ENCODE measurements at regions not wholly inside any gene's neighbourhood (a gene's known extent, or its start where the extent isn't known, plus 50 kb on each side); places are given as distances from the start of the nearest gene placed in this dataset.
A peak's percentile ranks its signal among the peaks of the same experiment; 100 is the strongest.

GRCh38 chr10:10819206-10819856 lies 198.3 kb upstream of the CELF2 start:
- Histone ChIP-seq H3K36me3 (ENCODE audit: control insufficient read depth in 2 of 2, insufficient read depth in 2 of 2, low read length in 1 of 2) (no peaks in the 10 kb centered on the region), H3K27ac (ENCODE audit: low read depth in 2 of 2, low read length in 1 of 2) (no peak overlapping the region), H3K27me3 (ENCODE audit: control insufficient read depth in 1 of 2, insufficient read depth in 2 of 2, low read length in 2 of 2) (no peaks in the 10 kb centered on the region), H3K4me1 (ENCODE audit: control insufficient read depth in 2 of 2, insufficient read depth in 2 of 2, low read length in 1 of 2) (no peaks in the 10 kb centered on the region), H3K4me3 (ENCODE audit: low read depth in 1 of 2, low read length in 2 of 2) (no peak overlapping the region), H3K9me3 (ENCODE audit: control insufficient read depth in 2 of 2, insufficient read depth in 1 of 2, low read depth in 1 of 2, low read length in 1 of 2) (no peaks in the 10 kb centered on the region)
- WGBS, 2 donors, result 53 to 63% methylated on average over 7 of the region's 7 CpGs

GRCh38 chr10:10821926-10822325 lies 195.7 kb upstream of the CELF2 start:
- no peak overlapping the region for H3K4me3 ChIP-seq (ENCODE audit: low read depth in 1 of 2, low read length in 2 of 2)
- H3K9me3 ChIP-seq (ENCODE audit: control insufficient read depth in 2 of 2, insufficient read depth in 1 of 2, low read depth in 1 of 2, low read length in 1 of 2), result no peaks in the 10 kb centered on the region
- 30 to 42% methylated on average over 6 of the region's 6 CpGs for WGBS, 2 donors
- no peak overlapping the region for H3K27ac ChIP-seq (ENCODE audit: low read depth in 2 of 2, low read length in 1 of 2)
- H3K4me1 ChIP-seq (ENCODE audit: control insufficient read depth in 2 of 2, insufficient read depth in 2 of 2, low read length in 1 of 2), result no peaks in the 10 kb centered on the region
- no peaks in the 10 kb centered on the region for H3K27me3 ChIP-seq (ENCODE audit: control insufficient read depth in 1 of 2, insufficient read depth in 2 of 2, low read length in 2 of 2)
- H3K36me3 ChIP-seq (ENCODE audit: control insufficient read depth in 2 of 2, insufficient read depth in 2 of 2, low read length in 1 of 2), result no peaks in the 10 kb centered on the region

- no peak overlapping the region for H3K4me3 ChIP-seq (ENCODE audit: low read depth in 1 of 2, low read length in 2 of 2)
- H3K27ac ChIP-seq (ENCODE audit: low read depth in 2 of 2, low read length in 1 of 2), result peak overlapping the region in 1 of 2 donors; percentile 34
- no peaks in the 10 kb centered on the region for H3K27me3 ChIP-seq (ENCODE audit: control insufficient read depth in 1 of 2, insufficient read depth in 2 of 2, low read length in 2 of 2)
- no peaks in the 10 kb centered on the region for H3K9me3 ChIP-seq (ENCODE audit: control insufficient read depth in 2 of 2, insufficient read depth in 1 of 2, low read depth in 1 of 2, low read length in 1 of 2)
- H3K4me1 ChIP-seq (ENCODE audit: control insufficient read depth in 2 of 2, insufficient read depth in 2 of 2, low read length in 1 of 2), result no peaks in the 10 kb centered on the region
- no peaks in the 10 kb centered on the region for H3K36me3 ChIP-seq (ENCODE audit: control insufficient read depth in 2 of 2, insufficient read depth in 2 of 2, low read length in 1 of 2)
- WGBS, 2 donors, result 52 to 61% methylated on average over 8 of the region's 8 CpGs
Observed at GRCh38 chr10:10824591-10825148, 193.0 kb upstream of the CELF2 start.

DNA sequence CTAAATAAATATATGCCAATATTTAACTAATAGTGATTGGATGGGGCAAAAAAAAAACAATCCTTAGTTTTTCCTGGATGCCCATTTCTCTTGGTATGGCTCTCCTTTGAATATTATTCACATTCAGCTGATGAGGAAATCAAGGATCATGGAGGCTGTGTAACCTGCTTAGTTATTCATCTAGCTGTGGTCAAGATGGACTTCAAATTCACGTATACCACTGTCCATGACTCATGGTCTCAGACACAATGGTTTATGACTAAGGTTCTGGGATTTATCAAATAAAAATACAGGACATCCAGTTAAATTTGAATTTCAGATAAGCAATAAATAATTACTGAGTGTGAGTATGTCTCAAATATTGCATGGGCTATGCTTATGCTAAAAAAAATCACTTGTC lies 191.5 kb upstream of the CELF2 start:
- Histone ChIP-seq H3K4me1 (ENCODE audit: control insufficient read depth in 2 of 2, insufficient read depth in 2 of 2, low read length in 1 of 2) (no peaks in the 10 kb centered on the region), H3K27ac (ENCODE audit: low read depth in 2 of 2, low read length in 1 of 2) (no peak overlapping the region), H3K4me3 (ENCODE audit: low read depth in 1 of 2, low read length in 2 of 2) (no peak overlapping the region), H3K27me3 (ENCODE audit: control insufficient read depth in 1 of 2, insufficient read depth in 2 of 2, low read length in 2 of 2) (no peaks in the 10 kb centered on the region), H3K9me3 (ENCODE audit: control insufficient read depth in 2 of 2, insufficient read depth in 1 of 2, low read depth in 1 of 2, low read length in 1 of 2) (no peaks in the 10 kb centered on the region), H3K36me3 (ENCODE audit: control insufficient read depth in 2 of 2, insufficient read depth in 2 of 2, low read length in 1 of 2) (no peaks in the 10 kb centered on the region)
- 64 to 72% methylated on average over 1 of the region's 1 CpG for WGBS, 2 donors

DNA sequence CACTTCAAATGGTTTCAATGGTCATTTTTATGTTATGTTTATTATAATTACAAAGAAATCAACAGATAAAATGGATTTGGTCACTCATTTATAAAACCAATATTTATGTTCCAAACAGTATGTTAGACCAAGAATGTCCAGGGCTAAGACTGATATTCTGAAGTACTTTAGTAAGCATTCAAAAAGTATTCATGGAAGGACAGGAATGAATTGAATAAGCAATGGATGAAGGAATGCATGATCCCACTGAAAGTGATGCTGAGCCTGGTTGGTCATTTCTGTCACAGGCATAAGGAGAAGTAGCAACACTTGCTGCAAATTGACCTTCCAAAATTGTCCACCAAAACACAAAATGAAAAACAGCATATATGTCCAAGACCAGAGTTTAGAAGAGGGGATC lies 189.0 kb upstream of the CELF2 start:
- Histone ChIP-seq H3K27ac (ENCODE audit: low read depth in 2 of 2, low read length in 1 of 2) (no peak overlapping the region), H3K36me3 (ENCODE audit: control insufficient read depth in 2 of 2, insufficient read depth in 2 of 2, low read length in 1 of 2) (no peaks in the 10 kb centered on the region), H3K4me3 (ENCODE audit: low read depth in 1 of 2, low read length in 2 of 2) (no peak overlapping the region), H3K9me3 (ENCODE audit: control insufficient read depth in 2 of 2, insufficient read depth in 1 of 2, low read depth in 1 of 2, low read length in 1 of 2) (no peaks in the 10 kb centered on the region), H3K4me1 (ENCODE audit: control insufficient read depth in 2 of 2, insufficient read depth in 2 of 2, low read length in 1 of 2) (peaks cover 0 to 2% of the 10 kb centered on the region in 2 donors), H3K27me3 (ENCODE audit: control insufficient read depth in 1 of 2, insufficient read depth in 2 of 2, low read length in 2 of 2) (no peaks in the 10 kb centered on the region)

DNA sequence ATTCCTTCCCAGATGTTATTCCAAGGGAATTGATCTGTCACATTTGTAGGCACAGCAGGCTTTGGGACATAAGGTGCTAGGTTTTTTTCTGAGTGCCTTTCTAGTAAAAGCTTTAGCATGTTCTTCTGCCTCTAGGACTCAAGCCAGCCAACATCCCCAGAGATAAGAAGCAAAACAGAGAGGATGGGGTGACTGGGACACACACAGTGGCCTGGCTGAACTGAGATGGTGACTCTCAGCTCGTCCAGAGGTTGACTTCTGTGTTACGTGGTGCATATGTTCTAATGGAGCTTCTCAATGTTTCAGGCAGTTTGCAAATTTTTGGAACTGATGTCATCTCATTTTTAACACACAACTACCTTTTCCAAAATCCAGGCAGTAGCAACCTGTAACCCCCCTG lies 188.1 kb upstream of the CELF2 start:
- Histone ChIP-seq H3K4me1 (ENCODE audit: control insufficient read depth in 2 of 2, insufficient read depth in 2 of 2, low read length in 1 of 2) (peaks cover 0 to 2% of the 10 kb centered on the region in 2 donors), H3K27me3 (ENCODE audit: control insufficient read depth in 1 of 2, insufficient read depth in 2 of 2, low read length in 2 of 2) (no peaks in the 10 kb centered on the region), H3K9me3 (ENCODE audit: control insufficient read depth in 2 of 2, insufficient read depth in 1 of 2, low read depth in 1 of 2, low read length in 1 of 2) (no peaks in the 10 kb centered on the region), H3K36me3 (ENCODE audit: control insufficient read depth in 2 of 2, insufficient read depth in 2 of 2, low read length in 1 of 2) (no peaks in the 10 kb centered on the region), H3K4me3 (ENCODE audit: low read depth in 1 of 2, low read length in 2 of 2) (no peak overlapping the region), H3K27ac (ENCODE audit: low read depth in 2 of 2, low read length in 1 of 2) (no peak overlapping the region)
- 68 to 75% methylated on average over 2 of the region's 2 CpGs for WGBS, 2 donors

DNA sequence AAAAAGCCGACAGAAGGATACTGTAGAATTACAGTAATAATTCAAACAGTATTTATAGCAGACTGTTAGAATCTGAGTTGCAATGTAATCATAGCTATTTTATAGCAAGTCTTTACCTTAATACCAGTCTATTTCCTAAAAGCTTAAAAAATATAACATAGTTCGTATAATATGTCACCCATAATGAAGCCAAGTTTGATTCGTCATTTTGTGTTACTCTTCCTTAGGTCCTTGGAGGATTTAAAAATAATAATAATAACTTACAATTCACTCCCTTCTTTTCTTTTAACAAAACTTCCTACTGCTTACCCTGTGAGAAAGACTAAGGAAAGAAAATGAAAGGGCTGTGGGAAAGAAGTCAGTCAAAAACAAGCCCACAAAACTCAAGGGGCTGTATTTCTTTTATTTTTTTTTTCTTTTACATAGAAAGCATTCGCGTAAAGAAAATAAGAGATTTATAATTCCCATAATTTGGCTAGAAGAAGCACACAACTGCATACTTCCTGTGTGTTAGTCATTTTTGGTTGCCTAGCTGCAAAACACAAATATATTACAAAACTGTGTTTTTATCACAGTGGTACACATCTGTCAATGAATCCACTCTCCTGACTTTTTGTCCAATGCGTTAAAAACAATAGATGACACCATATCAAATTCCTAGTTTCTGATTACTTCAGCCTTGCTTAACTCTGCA lies 187.2 kb upstream of the CELF2 start:
- Histone ChIP-seq H3K4me1 (ENCODE audit: control insufficient read depth in 2 of 2, insufficient read depth in 2 of 2, low read length in 1 of 2) (peaks cover 0 to 2% of the 10 kb centered on the region in 2 donors), H3K4me3 (ENCODE audit: low read depth in 1 of 2, low read length in 2 of 2) (no peak overlapping the region), H3K27me3 (ENCODE audit: control insufficient read depth in 1 of 2, insufficient read depth in 2 of 2, low read length in 2 of 2) (no peaks in the 10 kb centered on the region), H3K36me3 (ENCODE audit: control insufficient read depth in 2 of 2, insufficient read depth in 2 of 2, low read length in 1 of 2) (no peaks in the 10 kb centered on the region), H3K27ac (ENCODE audit: low read depth in 2 of 2, low read length in 1 of 2) (no peak overlapping the region), H3K9me3 (ENCODE audit: control insufficient read depth in 2 of 2, insufficient read depth in 1 of 2, low read depth in 1 of 2, low read length in 1 of 2) (no peaks in the 10 kb centered on the region)
- 28 to 38% methylated on average over 6 of the region's 6 CpGs for WGBS, 2 donors

DNA sequence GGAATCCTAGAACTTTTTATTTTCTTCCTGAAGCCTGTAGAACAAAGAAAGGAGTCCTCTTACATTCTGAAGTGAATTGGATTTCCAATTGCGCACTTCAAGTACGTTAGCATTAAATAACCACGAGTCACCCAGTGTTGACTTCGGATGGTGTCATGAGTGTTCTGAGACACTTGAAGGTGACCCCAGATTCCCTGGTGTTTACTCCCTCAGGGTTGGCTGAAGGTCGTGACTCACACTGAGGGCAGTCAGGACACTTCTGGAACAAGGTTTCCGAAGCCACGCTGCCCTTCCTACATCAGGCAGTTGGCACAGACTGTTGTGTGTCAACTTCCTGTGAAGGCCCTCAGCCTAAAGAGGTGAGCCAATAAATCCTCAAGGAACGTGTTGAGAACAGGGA lies 186.6 kb upstream of the CELF2 start:
- H3K9me3 ChIP-seq (ENCODE audit: control insufficient read depth in 2 of 2, insufficient read depth in 1 of 2, low read depth in 1 of 2, low read length in 1 of 2), result no peaks in the 10 kb centered on the region
- no peaks in the 10 kb centered on the region for H3K27me3 ChIP-seq (ENCODE audit: control insufficient read depth in 1 of 2, insufficient read depth in 2 of 2, low read length in 2 of 2)
- H3K4me1 ChIP-seq (ENCODE audit: control insufficient read depth in 2 of 2, insufficient read depth in 2 of 2, low read length in 1 of 2), result peaks cover 0 to 2% of the 10 kb centered on the region in 2 donors
- WGBS, 2 donors, result 58 to 69% methylated on average over 8 of the region's 8 CpGs
- no peak overlapping the region for H3K4me3 ChIP-seq (ENCODE audit: low read depth in 1 of 2, low read length in 2 of 2)
- H3K27ac ChIP-seq (ENCODE audit: low read depth in 2 of 2, low read length in 1 of 2), result peak overlapping the region; percentile 36 to 41
- no peaks in the 10 kb centered on the region for H3K36me3 ChIP-seq (ENCODE audit: control insufficient read depth in 2 of 2, insufficient read depth in 2 of 2, low read length in 1 of 2)

- Histone ChIP-seq H3K9me3 (ENCODE audit: control insufficient read depth in 2 of 2, insufficient read depth in 1 of 2, low read depth in 1 of 2, low read length in 1 of 2) (no peaks in the 10 kb centered on the region), H3K4me3 (ENCODE audit: low read depth in 1 of 2, low read length in 2 of 2) (no peak overlapping the region), H3K27ac (ENCODE audit: low read depth in 2 of 2, low read length in 1 of 2) (no peak overlapping the region), H3K27me3 (ENCODE audit: control insufficient read depth in 1 of 2, insufficient read depth in 2 of 2, low read length in 2 of 2) (no peaks in the 10 kb centered on the region), H3K4me1 (ENCODE audit: control insufficient read depth in 2 of 2, insufficient read depth in 2 of 2, low read length in 1 of 2) (peaks cover 0 to 2% of the 10 kb centered on the region in 2 donors), H3K36me3 (ENCODE audit: control insufficient read depth in 2 of 2, insufficient read depth in 2 of 2, low read length in 1 of 2) (no peaks in the 10 kb centered on the region)
- 83 to 88% methylated on average over 6 of the region's 6 CpGs for WGBS, 2 donors
Observed at GRCh38 chr10:10833955-10834354, 183.7 kb upstream of the CELF2 start.

DNA sequence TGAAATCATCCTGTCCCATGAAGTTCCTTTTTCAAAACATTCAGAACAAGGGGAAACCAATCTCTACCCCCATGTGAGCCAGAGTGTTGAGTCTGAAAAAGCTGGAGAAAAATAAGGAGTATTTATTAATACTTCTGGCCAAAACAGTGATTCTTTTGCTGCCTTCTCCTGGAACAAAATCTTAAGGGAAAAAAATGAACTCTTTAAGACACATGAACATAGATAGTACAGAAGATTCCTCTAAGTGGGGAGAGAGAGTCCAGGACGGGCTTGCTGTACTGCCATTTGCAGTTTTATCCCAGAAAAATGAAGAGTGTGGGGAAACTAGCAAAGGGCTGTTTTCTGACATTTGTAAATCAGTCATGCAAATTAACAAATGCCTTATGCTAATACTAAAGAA lies 173.4 kb upstream of the CELF2 start:
- no peaks in the 10 kb centered on the region for H3K27me3 ChIP-seq (ENCODE audit: control insufficient read depth in 1 of 2, insufficient read depth in 2 of 2, low read length in 2 of 2)
- no peak overlapping the region for H3K4me3 ChIP-seq (ENCODE audit: low read depth in 1 of 2, low read length in 2 of 2)
- H3K27ac ChIP-seq (ENCODE audit: low read depth in 2 of 2, low read length in 1 of 2), result no peak overlapping the region
- H3K9me3 ChIP-seq (ENCODE audit: control insufficient read depth in 2 of 2, insufficient read depth in 1 of 2, low read depth in 1 of 2, low read length in 1 of 2), result no peaks in the 10 kb centered on the region
- H3K36me3 ChIP-seq (ENCODE audit: control insufficient read depth in 2 of 2, insufficient read depth in 2 of 2, low read length in 1 of 2), result no peaks in the 10 kb centered on the region
- H3K4me1 ChIP-seq (ENCODE audit: control insufficient read depth in 2 of 2, insufficient read depth in 2 of 2, low read length in 1 of 2), result no peaks in the 10 kb centered on the region
- WGBS, 2 donors, result 32 to 83% methylated on average over 1 of the region's 1 CpG

Data from esophagus (tissue), 2 donors.